Activated T-cell treated with anti-CD3 and anti-CD28 coated beads, Interleukin-2, amount 50 U/mL, for 72 hours (primary cell): ENCODE measurements at regions not wholly inside any gene's neighbourhood (a gene's known extent, or its start where the extent isn't known, plus 50 kb on each side); places are given as distances from the start of the nearest gene placed in this dataset.
"Not testable (repeated sequence)": the region's sequence is repeated elsewhere in the genome, so short reads cannot be mapped to it uniquely, and the experiment has no call there.

Experiments
- ATAC-seq, 2 donors: fragments of 150-1000 bp; cut with Tn5 transposase; replicated peaks in 1 of 2; 2 replicates each; pipeline ENCODE4 v1.10.0; 2021; ENCODE audit warnings: moderate library complexity in 2 of 2, mild to moderate bottlenecking in 1 of 2
- DNase-seq, 2 donors: peaks; one replicate each; pipeline ENCODE4 v3.0.0; 2021 to 2022; ENCODE audit warnings: mixed read lengths in 1 of 2
- H3K27ac Mint-ChIP-seq: one replicate; pipeline ENCODE4 v1.8.0; 2022; ENCODE audit warnings: mild to moderate bottlenecking, moderate library complexity, mixed read lengths
- H3K27me3 Mint-ChIP-seq: one replicate; pipeline ENCODE4 v1.8.0; 2022; ENCODE audit warnings: low read depth, mixed read lengths
- H3K36me3 Mint-ChIP-seq, 2 donors: one replicate each; pipeline ENCODE4 v1.8.0; 2022; ENCODE audit warnings: mixed read lengths in 2 of 2, mild to moderate bottlenecking in 1 of 2; ENCODE audit not compliant: insufficient read depth in 2 of 2
- H3K4me1 Mint-ChIP-seq: one replicate; pipeline ENCODE4 v1.8.0; 2022; ENCODE audit warnings: low read depth, mixed read lengths
- H3K4me3 Mint-ChIP-seq, 2 donors: one replicate each; pipeline ENCODE4 v1.8.0; 2022; ENCODE audit warnings: mild to moderate bottlenecking in 2 of 2, mixed read lengths in 2 of 2, moderate library complexity in 2 of 2
- H3K9me3 Mint-ChIP-seq, 2 donors: one replicate each; pipeline ENCODE4 v1.8.0; 2022; ENCODE audit warnings: mixed read lengths in 2 of 2

- ATAC-seq: no peak
- no peak for DNase-seq
- H3K9me3 Mint-ChIP-seq: no peaks in the 10 kb centered on the region
- no peaks in the 10 kb centered on the region for H3K4me1 Mint-ChIP-seq
- no peaks in the 10 kb centered on the region for H3K36me3 Mint-ChIP-seq
- H3K27me3 Mint-ChIP-seq: no peaks in the 10 kb centered on the region
- H3K27ac Mint-ChIP-seq: no peak overlapping the region
- H3K4me3 Mint-ChIP-seq: no peak overlapping the region
Measured at GRCh38 chr4:176611951-176612350, 180.8 kb downstream of the VEGFC start.

- peaks cover 0 to 2% of the 10 kb centered on the region in 2 donors for H3K9me3 Mint-ChIP-seq
- H3K4me1 Mint-ChIP-seq: no peaks in the 10 kb centered on the region
- H3K4me3 Mint-ChIP-seq: no peak overlapping the region
- H3K27me3 Mint-ChIP-seq: no peaks in the 10 kb centered on the region
- DNase-seq (no peak), ATAC-seq (no peak)
- H3K27ac Mint-ChIP-seq: no peak overlapping the region
- H3K36me3 Mint-ChIP-seq: no peaks in the 10 kb centered on the region
Measured at GRCh38 chr4:176614793-176615192, 177.9 kb downstream of the VEGFC start.

- H3K27me3 Mint-ChIP-seq: no peaks in the 10 kb centered on the region
- H3K9me3 Mint-ChIP-seq: peaks cover 0 to 2% of the 10 kb centered on the region in 2 donors
- no peaks in the 10 kb centered on the region for H3K36me3 Mint-ChIP-seq
- H3K27ac Mint-ChIP-seq: no peak overlapping the region
- DNase-seq (no peak), ATAC-seq (no peak)
- no peaks in the 10 kb centered on the region for H3K4me1 Mint-ChIP-seq
- no peak overlapping the region for H3K4me3 Mint-ChIP-seq
Measured at GRCh38 chr4:176616151-176616550, 176.6 kb downstream of the VEGFC start.

GRCh38 chr4:176618138-176618537, 174.6 kb downstream of the VEGFC start:
- H3K27ac Mint-ChIP-seq: no peak overlapping the region
- H3K4me1 Mint-ChIP-seq: no peaks in the 10 kb centered on the region
- H3K4me3 Mint-ChIP-seq: no peak overlapping the region
- no peaks in the 10 kb centered on the region for H3K36me3 Mint-ChIP-seq
- H3K27me3 Mint-ChIP-seq: no peaks in the 10 kb centered on the region
- peaks cover 0 to 2% of the 10 kb centered on the region in 2 donors for H3K9me3 Mint-ChIP-seq
- ATAC-seq: no peak
- DNase-seq: no peak

GRCh38 chr4:176619430-176619829, 173.3 kb downstream of the VEGFC start:
- H3K36me3 Mint-ChIP-seq: no peaks in the 10 kb centered on the region
- no peaks in the 10 kb centered on the region for H3K27me3 Mint-ChIP-seq
- H3K27ac Mint-ChIP-seq: no peak overlapping the region
- H3K4me3 Mint-ChIP-seq: no peak overlapping the region
- no peak for ATAC-seq
- peaks cover 0 to 2% of the 10 kb centered on the region in 2 donors for H3K9me3 Mint-ChIP-seq
- DNase-seq: no peak
- no peaks in the 10 kb centered on the region for H3K4me1 Mint-ChIP-seq

GRCh38 chr4:176622251-176622948, 170.3 kb downstream of the VEGFC start:
- H3K27ac Mint-ChIP-seq: no peak overlapping the region

GRCh38 chr4:176624983-176625610, 167.6 kb downstream of the VEGFC start:
- not testable (repeated sequence) for H3K27me3 Mint-ChIP-seq, H3K36me3 Mint-ChIP-seq, ATAC-seq

More at GRCh38 chr4:176622251-176622948, 170.3 kb downstream of the VEGFC start:
- Mint-ChIP-seq H3K4me1 (no peaks in the 10 kb centered on the region), H3K9me3 (peaks cover 0 to under 1% of the 10 kb centered on the region in 2 donors), H3K36me3 (no peaks in the 10 kb centered on the region), H3K4me3 (no peak overlapping the region), H3K27me3 (no peaks in the 10 kb centered on the region)
- DNase-seq: no peak
- ATAC-seq: no peak

GRCh38 chr4:176627916-176628315, 164.8 kb downstream of the VEGFC start:
- no peak for DNase-seq
- H3K36me3 Mint-ChIP-seq: no peaks in the 10 kb centered on the region
- H3K4me1 Mint-ChIP-seq: no peaks in the 10 kb centered on the region
- H3K27me3 Mint-ChIP-seq: no peaks in the 10 kb centered on the region
- no peaks in the 10 kb centered on the region for H3K9me3 Mint-ChIP-seq
- H3K4me3 Mint-ChIP-seq: no peak overlapping the region
- ATAC-seq: no peak
- H3K27ac Mint-ChIP-seq: no peak overlapping the region

More at GRCh38 chr4:176624983-176625610, 167.6 kb downstream of the VEGFC start:
- not testable (repeated sequence) for DNase-seq, H3K27ac Mint-ChIP-seq, H3K4me3 Mint-ChIP-seq, H3K4me1 Mint-ChIP-seq, H3K9me3 Mint-ChIP-seq

GRCh38 chr4:176631611-176632010, 161.1 kb downstream of the VEGFC start:
- DNase-seq: no peak
- no peak overlapping the region for H3K27ac Mint-ChIP-seq
- H3K36me3 Mint-ChIP-seq: no peaks in the 10 kb centered on the region
- no peaks in the 10 kb centered on the region for H3K9me3 Mint-ChIP-seq
- H3K4me3 Mint-ChIP-seq: no peak overlapping the region
- ATAC-seq: no peak
- no peaks in the 10 kb centered on the region for H3K4me1 Mint-ChIP-seq
- no peaks in the 10 kb centered on the region for H3K27me3 Mint-ChIP-seq
